ENCODE measurements at regions not wholly inside any gene's neighbourhood (a gene's known extent, or its start where the extent isn't known, plus 50 kb on each side); places are given as distances from the start of the nearest gene placed in this dataset.

DNA sequence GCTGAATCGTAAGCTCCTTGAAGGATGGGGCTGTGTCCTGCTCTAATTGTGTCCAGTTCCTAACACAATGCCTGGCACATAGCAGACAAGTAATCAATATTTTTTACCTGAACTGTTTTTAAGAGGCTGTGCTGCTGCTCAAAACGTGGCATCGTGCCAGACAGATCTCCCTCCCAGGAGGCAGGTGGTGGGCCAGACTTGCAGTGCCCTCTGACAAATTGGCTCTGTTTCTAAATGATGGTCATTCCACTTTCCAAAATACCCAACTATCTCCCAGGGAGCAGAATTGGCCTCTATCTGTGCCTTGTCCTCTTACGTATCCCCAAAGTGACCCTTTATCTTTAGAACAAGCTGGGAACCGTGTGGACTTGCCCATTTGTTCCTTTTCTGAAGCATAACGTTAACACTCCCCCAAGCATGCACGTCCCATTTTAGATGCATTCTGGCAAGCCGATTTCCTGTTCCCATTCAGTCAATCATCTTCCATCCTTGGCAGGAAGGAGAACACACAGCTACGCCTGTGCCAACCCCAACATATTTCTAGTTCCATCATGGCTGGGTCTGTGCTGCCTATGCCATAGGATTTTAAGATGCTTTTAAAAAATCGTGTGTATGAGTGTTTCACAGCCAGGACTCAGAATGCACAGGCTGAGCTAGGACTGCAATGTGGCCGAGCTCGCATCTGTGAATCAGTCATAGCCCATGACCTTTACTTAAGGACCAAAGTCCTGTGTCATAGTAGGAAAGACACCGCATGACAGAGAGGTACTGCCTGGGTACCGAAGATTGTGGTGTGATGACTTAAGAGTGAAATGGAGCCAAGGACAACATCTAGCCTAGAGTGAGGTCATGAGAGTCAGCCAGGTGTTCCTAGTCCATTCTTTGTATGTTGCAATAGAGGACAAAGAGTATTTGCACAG, 408.6 kb downstream of the PRDM2 start:
- Histone ChIP-seq H3K4me3 (no peak overlapping the region), H3K4me1 (replicated peaks in 1 of 2) (no peaks in the 10 kb centered on the region), H3K27me3 (no peaks in the 10 kb centered on the region), H3K9me3 (replicated peaks in 1 of 3) (no peaks in the 10 kb centered on the region), H3K27ac (peak overlapping the region in 2 of 5 donors; percentile 14 to 16), H3K36me3 (replicated peaks in 1 of 2) (no peaks in the 10 kb centered on the region)
- intact Hi-C loops (cut with DNase I): no loop called here
- TF ChIP-seq, protein P1, sequence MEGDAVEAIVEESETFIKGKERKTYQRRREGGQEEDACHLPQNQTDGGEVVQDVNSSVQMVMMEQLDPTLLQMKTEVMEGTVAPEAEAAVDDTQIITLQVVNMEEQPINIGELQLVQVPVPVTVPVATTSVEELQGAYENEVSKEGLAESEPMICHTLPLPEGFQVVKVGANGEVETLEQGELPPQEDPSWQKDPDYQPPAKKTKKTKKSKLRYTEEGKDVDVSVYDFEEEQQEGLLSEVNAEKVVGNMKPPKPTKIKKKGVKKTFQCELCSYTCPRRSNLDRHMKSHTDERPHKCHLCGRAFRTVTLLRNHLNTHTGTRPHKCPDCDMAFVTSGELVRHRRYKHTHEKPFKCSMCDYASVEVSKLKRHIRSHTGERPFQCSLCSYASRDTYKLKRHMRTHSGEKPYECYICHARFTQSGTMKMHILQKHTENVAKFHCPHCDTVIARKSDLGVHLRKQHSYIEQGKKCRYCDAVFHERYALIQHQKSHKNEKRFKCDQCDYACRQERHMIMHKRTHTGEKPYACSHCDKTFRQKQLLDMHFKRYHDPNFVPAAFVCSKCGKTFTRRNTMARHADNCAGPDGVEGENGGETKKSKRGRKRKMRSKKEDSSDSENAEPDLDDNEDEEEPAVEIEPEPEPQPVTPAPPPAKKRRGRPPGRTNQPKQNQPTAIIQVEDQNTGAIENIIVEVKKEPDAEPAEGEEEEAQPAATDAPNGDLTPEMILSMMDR (IDR thresholded peaks at IDR 0.05): no peak
- no peak for TF ChIP-seq POLR2A (IDR thresholded peaks at IDR 0.05)
- WGBS, 4 donors: 50 to 61% (median 55%) methylated on average over 14 of the region's 14 CpGs
- no peak for DNase-seq

DNA sequence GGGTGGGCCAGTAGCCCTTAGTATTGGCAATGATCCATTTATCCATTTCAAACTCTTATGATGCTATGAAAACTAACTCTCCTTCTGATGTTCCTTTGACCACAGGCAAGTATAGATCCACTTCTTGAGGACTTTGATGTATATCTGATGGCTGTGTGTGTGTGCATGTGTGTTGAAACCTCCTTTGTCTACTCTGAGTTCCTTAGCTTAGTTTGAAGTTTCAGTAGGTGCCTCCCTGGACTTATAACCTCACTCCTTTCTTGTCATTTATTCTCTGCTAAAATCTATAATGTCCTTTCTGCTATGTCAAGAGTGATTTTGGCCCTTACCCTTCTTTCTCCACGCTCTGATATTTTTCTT, 409.3 kb downstream of the PRDM2 start:
- H3K4me1 ChIP-seq (replicated peaks in 1 of 2): no peaks in the 10 kb centered on the region
- peak overlapping the region in 1 of 5 donors; percentile 16 for H3K27ac ChIP-seq
- TF ChIP-seq POLR2A (IDR thresholded peaks at IDR 0.05): no peak
- TF ChIP-seq, protein P1 (IDR thresholded peaks at IDR 0.05): no peak
- no peak for DNase-seq
- no peaks in the 10 kb centered on the region for H3K36me3 ChIP-seq (replicated peaks in 1 of 2)
- no peaks in the 10 kb centered on the region for H3K9me3 ChIP-seq (replicated peaks in 1 of 3)
- no peaks in the 10 kb centered on the region for H3K27me3 ChIP-seq
- WGBS, 4 donors: 76 to 100% (median 82%) methylated on average over 1 of the region's 1 CpG
- intact Hi-C loops (cut with DNase I): no loop called here
- no peak overlapping the region for H3K4me3 ChIP-seq

DNA sequence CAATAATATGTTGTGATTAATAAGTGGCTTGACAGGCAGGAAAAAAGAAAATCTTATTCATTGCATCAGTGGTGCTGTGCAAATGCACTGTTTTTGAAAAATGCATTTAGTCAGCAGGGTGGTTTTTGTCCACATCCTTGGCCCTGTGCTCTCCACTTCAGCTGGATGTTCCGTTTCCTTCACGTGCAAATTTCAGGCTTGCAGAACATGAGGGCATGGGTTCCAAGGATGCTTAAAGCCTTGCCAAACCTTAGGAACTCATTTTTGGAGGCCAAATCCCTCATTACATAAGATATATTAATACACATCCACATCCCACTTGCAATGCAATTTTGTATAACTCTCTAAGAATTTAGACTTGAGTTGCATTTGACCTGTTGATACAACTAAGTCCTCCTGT, 410.1 kb downstream of the PRDM2 start:
- H3K9me3 ChIP-seq (replicated peaks in 1 of 3): no peaks in the 10 kb centered on the region
- DNase-seq: no peak
- H3K4me3 ChIP-seq: no peak overlapping the region
- no peaks in the 10 kb centered on the region for H3K27me3 ChIP-seq
- no peak overlapping the region for H3K27ac ChIP-seq
- H3K4me1 ChIP-seq (replicated peaks in 1 of 2): no peaks in the 10 kb centered on the region
- TF ChIP-seq, protein P1 (IDR thresholded peaks at IDR 0.05): no peak
- no peak for TF ChIP-seq POLR2A (IDR thresholded peaks at IDR 0.05)
- intact Hi-C loops (cut with DNase I): loop anchor here in 1 of 2 donors (10.0 kb wide), 1 partner anchor 625 kb away; no protein-coding TSS in a partner anchor
- WGBS, 4 donors: 37 to 65% (median 57%) methylated on average over 2 of the region's 2 CpGs
- H3K36me3 ChIP-seq (replicated peaks in 1 of 2): no peaks in the 10 kb centered on the region

DNA sequence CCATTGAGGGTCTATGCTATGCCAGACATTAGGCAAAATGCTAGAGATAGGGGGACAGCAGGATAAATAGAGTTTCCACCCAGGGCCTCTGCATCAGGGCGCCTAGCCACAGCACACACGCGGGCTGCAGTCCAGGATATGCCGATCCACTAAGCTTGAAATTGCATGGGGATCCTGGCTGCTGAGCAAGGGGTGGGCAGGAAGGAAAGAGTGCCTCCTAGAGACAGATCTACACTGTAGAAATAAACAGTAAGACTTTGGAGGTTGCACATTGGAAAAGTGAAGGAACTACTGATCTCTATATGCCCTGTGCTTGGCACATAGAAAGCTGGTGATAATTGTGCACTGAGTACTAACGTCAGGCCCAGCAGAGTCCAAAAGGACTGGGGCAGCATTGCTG, 411.1 kb downstream of the PRDM2 start:
- Histone ChIP-seq H3K27ac (no peak overlapping the region), H3K9me3 (replicated peaks in 1 of 3) (no peaks in the 10 kb centered on the region), H3K36me3 (replicated peaks in 1 of 2) (no peaks in the 10 kb centered on the region), H3K27me3 (no peaks in the 10 kb centered on the region), H3K4me1 (replicated peaks in 1 of 2) (no peaks in the 10 kb centered on the region), H3K4me3 (no peak overlapping the region)
- WGBS, 4 donors: 74 to 100% (median 77%) methylated on average over 4 to 5 of the region's 5 CpGs
- DNase-seq: no peak
- TF ChIP-seq POLR2A (IDR thresholded peaks at IDR 0.05): no peak
- TF ChIP-seq, protein P1 (IDR thresholded peaks at IDR 0.05): no peak
- intact Hi-C loops (cut with DNase I): loop anchor here in 1 of 2 donors (10.0 kb wide), 1 partner anchor 624 kb away; no protein-coding TSS in a partner anchor
